SK-N-SH treated with all-trans-retinoic acid at 6 μM for 48 hours (cell line): ENCODE measurements at regions not wholly inside any gene's neighbourhood (a gene's known extent, or its start where the extent isn't known, plus 50 kb on each side); places are given as distances from the start of the nearest gene placed in this dataset.

Experiments used
- ATAC-seq: fragments of 200-7000 bp; cut with Tn5 transposase; 3 replicates; pipeline ENCODE4 v1.9.1; 2020; ENCODE audit warnings: mild to moderate bottlenecking, moderate library complexity
- BACH2 ChIP-seq: fragments of 250-450 bp; sonication (Bioruptor Pico); IDR thresholded peaks from 2 replicates; pipeline ENCODE4 v1.9.0; 2021; ENCODE audit warnings: mild to moderate bottlenecking, borderline replicate concordance
- CREB5 ChIP-seq: fragments of 250-450 bp; sonication (Bioruptor Pico); IDR thresholded peaks from 2 replicates; pipeline ENCODE4 v1.5.1; 2020; ENCODE audit warnings: low read depth, mild to moderate bottlenecking, moderate library complexity
- CSDC2 ChIP-seq: fragments of 250-450 bp; sonication (Bioruptor Pico); IDR thresholded peaks from 2 replicates; pipeline ENCODE4 v1.5.0; 2020; ENCODE audit warnings: mild to moderate bottlenecking, moderate library complexity
- CSRNP3 ChIP-seq: fragments of 250-450 bp; sonication (Bioruptor Pico); IDR thresholded peaks from 2 replicates; pipeline ENCODE4 v1.5.1; 2021; ENCODE audit warnings: mild to moderate bottlenecking, moderate library complexity
- ESRRG ChIP-seq: fragments of 250-450 bp; sonication (Bioruptor Pico); IDR thresholded peaks from 2 replicates; pipeline ENCODE4 v1.6.1; 2021; ENCODE audit warnings: mild to moderate bottlenecking
- GLIS3 ChIP-seq: fragments of 250-450 bp; sonication (Bioruptor Pico); IDR thresholded peaks from 2 replicates; pipeline ENCODE4 v1.5.0; 2020; ENCODE audit warnings: mild to moderate bottlenecking, moderate library complexity
- ISL1 ChIP-seq: fragments of 250-450 bp; sonication (Bioruptor Pico); IDR thresholded peaks from 2 replicates; pipeline ENCODE4 v2.1.2; 2022; ENCODE audit warnings: mild to moderate bottlenecking, moderate library complexity
- OSR1 ChIP-seq: fragments of 250-450 bp; sonication (Bioruptor Pico); IDR thresholded peaks from 2 replicates; pipeline ENCODE4 v1.8.0; 2022; ENCODE audit warnings: moderate library complexity, mild to moderate bottlenecking, inconsistent platforms
- PATZ1 ChIP-seq: fragments of 250-450 bp; sonication (Bioruptor Pico); IDR thresholded peaks from 2 replicates; pipeline ENCODE4 v1.8.0; 2020; ENCODE audit warnings: mild to moderate bottlenecking, moderate library complexity, borderline replicate concordance
- POU6F1 ChIP-seq: fragments of 250-450 bp; sonication (Bioruptor Pico); IDR thresholded peaks from 2 replicates; pipeline ENCODE4 v1.8.0; 2021; ENCODE audit warnings: low read depth, mild to moderate bottlenecking, moderate library complexity, borderline replicate concordance
- PPARA ChIP-seq: fragments of 250-450 bp; sonication (Bioruptor Pico); IDR thresholded peaks from 2 replicates; pipeline ENCODE4 v1.5.0; 2020; ENCODE audit warnings: mild to moderate bottlenecking, borderline replicate concordance
- RARB ChIP-seq: fragments of 250-450 bp; sonication (Bioruptor Pico); IDR thresholded peaks from 2 replicates; pipeline ENCODE4 v1.8.0; 2021; ENCODE audit warnings: mild to moderate bottlenecking, moderate library complexity
- SNAI2 ChIP-seq: fragments of 250-450 bp; sonication (Bioruptor Pico); IDR thresholded peaks from 2 replicates; pipeline ENCODE4 v1.5.0; 2020; ENCODE audit warnings: mild to moderate bottlenecking, moderate library complexity
- TCF4 ChIP-seq: fragments of 250-450 bp; sonication (Bioruptor Pico); IDR thresholded peaks from 2 replicates; pipeline ENCODE4 v1.8.0; 2021; ENCODE audit warnings: mild to moderate bottlenecking, moderate library complexity, borderline replicate concordance
- TOX ChIP-seq: fragments of 250-450 bp; sonication (Bioruptor Pico); IDR thresholded peaks from 2 replicates; pipeline ENCODE4 v1.8.0; 2021; ENCODE audit warnings: mild to moderate bottlenecking, moderate library complexity, borderline replicate concordance
- TSHZ2 ChIP-seq: fragments of 250-450 bp; sonication (Bioruptor Pico); IDR thresholded peaks from 2 replicates; pipeline ENCODE4 v1.5.0; 2020; ENCODE audit warnings: mild to moderate bottlenecking, moderate library complexity
- ZC3H10 ChIP-seq: fragments of 250-450 bp; sonication (Bioruptor Pico); IDR thresholded peaks from 2 replicates; pipeline ENCODE4 v1.5.1; 2021; ENCODE audit warnings: mild to moderate bottlenecking, moderate library complexity
- ZFP3 ChIP-seq: fragments of 250-450 bp; sonication (Bioruptor Pico); IDR thresholded peaks from 2 replicates; pipeline ENCODE4 v1.5.0; 2020; ENCODE audit warnings: mild to moderate bottlenecking, moderate library complexity
- ZFP30 ChIP-seq: fragments of 450-650 bp; formaldehyde crosslinking; IDR thresholded peaks from 2 replicates; pipeline ENCODE4 v1.5.0; 2022; ENCODE audit warnings: mild to moderate bottlenecking, moderate library complexity
- ZNF565 ChIP-seq: fragments of 450-650 bp; formaldehyde crosslinking; conservative IDR thresholded peaks from 2 replicates; pipeline ENCODE4 v1.5.0; 2020; ENCODE audit warnings: low read depth, mild to moderate bottlenecking, moderate library complexity
- ZNF70 ChIP-seq: fragments of 450-650 bp; formaldehyde crosslinking; IDR thresholded peaks from 2 replicates; pipeline ENCODE4 v1.5.0; 2020; ENCODE audit warnings: mild to moderate bottlenecking, moderate library complexity
- ZNF8 ChIP-seq: fragments of 450-650 bp; formaldehyde crosslinking; IDR thresholded peaks from 2 replicates; pipeline ENCODE4 v1.5.0; 2020; ENCODE audit warnings: mild to moderate bottlenecking, moderate library complexity

GRCh38 chr6:114576330-114576729 lies 233.5 kb upstream of the HS3ST5 start (continued):
- TF ChIP-seq CREB5 (CRISPR knock-in tag) (peak; percentile 56; the same call in 1 of the 2 replicates), GLIS3 (CRISPR knock-in tag) (peak; percentile 65; the same call in 1 of the 2 replicates)

- ATAC-seq, result no peak
- TF ChIP-seq PPARA (CRISPR knock-in tag) (no peak), TSHZ2 (no peak), PATZ1 (CRISPR knock-in tag) (no peak), TCF4 (no peak), SNAI2 (CRISPR knock-in tag) (no peak), ZC3H10 (CRISPR knock-in tag) (no peak), CREB5 (CRISPR knock-in tag) (no peak), ZNF565 (CRISPR knock-in tag) (no peak), CSDC2 (CRISPR knock-in tag) (no peak), ESRRG (CRISPR knock-in tag) (no peak), POU6F1 (CRISPR knock-in tag) (no peak), ZFP30 (no peak), ZNF8 (CRISPR knock-in tag) (no peak), GLIS3 (CRISPR knock-in tag) (no peak), ISL1 (CRISPR knock-in tag) (no peak), CSRNP3 (CRISPR knock-in tag) (no peak), BACH2 (CRISPR knock-in tag) (no peak), RARB (CRISPR knock-in tag) (no peak), ZFP3 (no peak)
These were observed 226.8 kb upstream of the HS3ST5 start for GRCh38 chr6:114569669-114570068.

- ATAC-seq, result no peak
- no peak for TF ChIP-seq GLIS3 (CRISPR knock-in tag)
- no peak for TF ChIP-seq ZC3H10 (CRISPR knock-in tag)
- TF ChIP-seq ZFP30, result no peak
- no peak for TF ChIP-seq CSRNP3 (CRISPR knock-in tag)
- TF ChIP-seq TOX, result no peak
- TF ChIP-seq RARB (CRISPR knock-in tag), result no peak
- no peak for TF ChIP-seq POU6F1 (CRISPR knock-in tag)
- TF ChIP-seq ZFP3, result no peak
- no peak for TF ChIP-seq ZNF70 (CRISPR knock-in tag)
- no peak for TF ChIP-seq OSR1
- no peak for TF ChIP-seq PATZ1 (CRISPR knock-in tag)
- no peak for TF ChIP-seq SNAI2 (CRISPR knock-in tag)
These were observed 221.6 kb upstream of the HS3ST5 start for GRCh38 chr6:114564302-114564933.
